HG03064 (cell line): ENCODE measurements at regions not wholly inside any gene's neighbourhood (a gene's known extent, or its start where the extent isn't known, plus 50 kb on each side); places are given as distances from the start of the nearest gene placed in this dataset.

Source experiments
- ATAC-seq: cut with Tn5 transposase; IDR thresholded peaks from one replicate; pipeline ENCODE4 v1.9.1; 2021; ENCODE audit warnings: low read depth; ENCODE audit not compliant: unreplicated experiment

GRCh38 chr22:49162841-49163240 lies 664.8 kb downstream of the BRD1 start:
- ATAC-seq: no peak

- no peak for ATAC-seq
Observed at GRCh38 chr22:49161002-49161850, 666.4 kb downstream of the BRD1 start.

GRCh38 chr22:49160261-49161001 lies 667.2 kb downstream of the BRD1 start:
- no peak for ATAC-seq

GRCh38 chr22:49159711-49160110 lies 668.0 kb downstream of the BRD1 start:
- ATAC-seq: no peak

GRCh38 chr22:49158741-49159564 lies 668.7 kb downstream of the BRD1 start:
- ATAC-seq: no peak

- ATAC-seq: no peak
Observed at GRCh38 chr22:49157529-49158339, 669.9 kb downstream of the BRD1 start.

- ATAC-seq: no peak
Observed at GRCh38 chr22:49156662-49157285, 670.9 kb downstream of the BRD1 start.

GRCh38 chr22:49155770-49156580 lies 671.7 kb downstream of the BRD1 start:
- no peak for ATAC-seq

GRCh38 chr22:49155039-49155769 lies 672.5 kb downstream of the BRD1 start:
- ATAC-seq: no peak

- ATAC-seq: no peak
Observed at GRCh38 chr22:49154433-49154832, 673.2 kb downstream of the BRD1 start.

GRCh38 chr22:49153921-49154320 lies 673.8 kb downstream of the BRD1 start:
- no peak for ATAC-seq

GRCh38 chr22:49152939-49153770 lies 674.5 kb downstream of the BRD1 start:
- ATAC-seq: no peak

GRCh38 chr22:49152127-49152938 lies 675.3 kb downstream of the BRD1 start:
- no peak for ATAC-seq

- no peak for ATAC-seq
Observed at GRCh38 chr22:49151256-49152126, 676.2 kb downstream of the BRD1 start.

- ATAC-seq: no peak
Observed at GRCh38 chr22:49150801-49151221, 676.9 kb downstream of the BRD1 start.
